GM13976 (cell line): ENCODE measurements at regions not wholly inside any gene's neighbourhood (a gene's known extent, or its start where the extent isn't known, plus 50 kb on each side); places are given as distances from the start of the nearest gene placed in this dataset.

Experiments used
- DNase-seq: peaks from one replicate; pipeline ENCODE4 v3.0.0; 2012; ENCODE audit warnings: low spot score
- in situ Hi-C: fragments of 300-500 bp; cut with MboI; formaldehyde crosslinking; loops from one replicate; pipeline ENCODE4 v1.12.0; 2022; ENCODE audit warnings: low sequenced_read_pairs, mixed read lengths, inconsistent platforms; ENCODE audit not compliant: unreplicated experiment
- TF ChIP-seq, protein P1 (sequence below): IDR thresholded peaks from 2 replicates; pipeline ENCODE4 v1.5.1; 2012; ENCODE audit warnings: borderline replicate concordance, mild to moderate bottlenecking; ENCODE audit not compliant: insufficient read depth; ENCODE audit errors: extremely low read depth, missing control alignments, control extremely low read depth

DNA sequence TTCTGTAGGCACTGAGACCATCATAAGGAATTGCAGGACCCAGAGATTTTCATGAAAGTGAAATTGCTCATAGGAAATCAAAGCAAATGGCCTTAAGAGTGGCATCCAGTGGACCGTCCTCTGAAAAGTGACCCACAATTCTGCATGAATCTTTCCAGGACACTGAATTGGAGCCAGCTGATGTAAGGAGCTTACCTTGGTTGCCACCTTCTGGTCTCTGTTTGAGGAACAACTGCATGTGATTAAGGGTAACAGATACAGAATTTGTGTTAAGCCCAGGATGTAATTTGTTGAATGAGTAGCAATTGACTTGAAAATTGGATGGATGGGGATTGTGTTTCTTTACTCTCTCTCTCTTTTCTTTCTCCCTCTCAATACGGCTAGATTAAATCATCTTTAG is 49.9 kb upstream of the GAS1 start:
- TF ChIP-seq, protein P1, sequence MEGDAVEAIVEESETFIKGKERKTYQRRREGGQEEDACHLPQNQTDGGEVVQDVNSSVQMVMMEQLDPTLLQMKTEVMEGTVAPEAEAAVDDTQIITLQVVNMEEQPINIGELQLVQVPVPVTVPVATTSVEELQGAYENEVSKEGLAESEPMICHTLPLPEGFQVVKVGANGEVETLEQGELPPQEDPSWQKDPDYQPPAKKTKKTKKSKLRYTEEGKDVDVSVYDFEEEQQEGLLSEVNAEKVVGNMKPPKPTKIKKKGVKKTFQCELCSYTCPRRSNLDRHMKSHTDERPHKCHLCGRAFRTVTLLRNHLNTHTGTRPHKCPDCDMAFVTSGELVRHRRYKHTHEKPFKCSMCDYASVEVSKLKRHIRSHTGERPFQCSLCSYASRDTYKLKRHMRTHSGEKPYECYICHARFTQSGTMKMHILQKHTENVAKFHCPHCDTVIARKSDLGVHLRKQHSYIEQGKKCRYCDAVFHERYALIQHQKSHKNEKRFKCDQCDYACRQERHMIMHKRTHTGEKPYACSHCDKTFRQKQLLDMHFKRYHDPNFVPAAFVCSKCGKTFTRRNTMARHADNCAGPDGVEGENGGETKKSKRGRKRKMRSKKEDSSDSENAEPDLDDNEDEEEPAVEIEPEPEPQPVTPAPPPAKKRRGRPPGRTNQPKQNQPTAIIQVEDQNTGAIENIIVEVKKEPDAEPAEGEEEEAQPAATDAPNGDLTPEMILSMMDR, result no peak
- in situ Hi-C loops, result no loop called here
- no peak for DNase-seq

DNA sequence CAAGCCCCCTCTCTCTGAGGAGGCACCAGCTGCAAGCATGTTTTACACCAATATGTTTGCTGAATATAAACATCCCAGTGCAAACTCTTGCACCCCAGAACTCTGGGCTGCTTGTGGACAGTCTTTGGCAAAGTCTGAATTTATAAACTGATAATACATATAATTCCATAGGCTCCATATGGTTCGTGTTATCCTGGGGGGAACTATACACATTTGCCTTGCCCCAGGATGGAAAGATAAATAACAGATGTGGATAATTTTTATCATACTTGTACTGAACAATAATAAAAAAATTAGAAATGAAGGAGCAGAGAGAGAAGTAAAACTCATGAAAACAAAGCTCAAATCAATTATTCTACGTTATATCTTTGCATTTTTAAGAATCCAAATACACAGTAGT is 50.6 kb upstream of the GAS1 start:
- no peak for DNase-seq

DNA sequence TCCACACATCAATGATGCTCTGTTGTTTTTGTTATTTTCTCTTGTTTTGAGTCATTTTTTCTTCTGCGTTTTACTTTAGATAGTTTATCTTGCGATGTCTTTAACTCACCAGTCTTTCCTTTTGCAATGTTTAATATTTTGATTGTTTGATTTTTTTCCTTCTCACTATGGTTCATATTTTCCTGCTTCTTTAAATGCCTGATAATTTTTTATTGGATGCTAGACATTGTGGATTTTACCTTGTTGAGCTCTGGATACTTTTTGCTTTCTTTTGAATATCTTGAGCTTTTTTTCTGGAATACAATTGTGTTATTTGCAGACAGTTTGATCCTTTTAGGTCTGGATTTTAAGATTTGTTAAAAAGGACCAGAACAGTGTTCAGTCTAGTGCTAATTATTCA is 55.2 kb upstream of the GAS1 start:
- no peak for DNase-seq
- in situ Hi-C loops, result no loop called here
- TF ChIP-seq, protein P1, result no peak

More for the DNA sequence above, 50.6 kb upstream of the GAS1 start:
- TF ChIP-seq, protein P1, result no peak
- in situ Hi-C loops, result no loop called here

DNA sequence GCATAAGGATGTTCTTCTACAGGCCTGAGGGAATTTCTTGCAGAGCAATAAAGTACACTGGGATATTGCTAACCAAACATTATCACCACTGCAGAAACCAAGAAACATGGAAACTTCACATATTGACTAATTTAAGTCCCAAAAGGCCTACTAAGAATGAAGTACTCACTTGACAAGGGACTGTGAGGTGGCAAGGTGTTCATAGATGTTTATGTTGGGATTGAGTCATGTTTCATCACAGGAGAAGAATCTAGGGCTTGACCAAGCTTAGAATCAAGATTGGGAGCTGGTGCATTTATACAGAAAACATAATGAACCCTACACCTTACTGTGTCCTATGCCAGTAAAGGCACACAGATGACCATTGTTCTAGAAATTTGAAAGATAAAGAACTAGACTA is 56.7 kb upstream of the GAS1 start:
- TF ChIP-seq, protein P1, result no peak
- in situ Hi-C loops, result no loop called here
- no peak for DNase-seq

DNA sequence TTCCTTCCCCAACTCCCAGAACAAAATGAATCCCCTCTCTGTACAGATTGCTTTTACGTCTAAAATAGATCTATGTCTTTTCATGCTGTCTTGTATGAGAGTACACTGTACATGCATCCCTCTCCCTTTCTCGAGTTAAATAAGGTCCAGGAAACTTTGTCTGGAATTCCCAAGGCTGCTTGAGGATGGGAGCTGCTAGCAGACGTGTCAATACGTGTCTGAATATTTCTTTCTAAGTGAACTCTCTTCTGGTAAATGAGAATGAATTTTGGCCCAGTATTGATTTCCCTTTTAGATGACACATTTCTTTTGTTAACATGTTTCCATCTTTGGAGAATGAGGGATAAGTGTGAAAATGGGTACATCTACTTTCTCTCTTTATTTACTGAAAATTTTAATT is 59.6 kb upstream of the GAS1 start:
- TF ChIP-seq, protein P1, result no peak
- in situ Hi-C loops, result no loop called here
- no peak for DNase-seq

DNA sequence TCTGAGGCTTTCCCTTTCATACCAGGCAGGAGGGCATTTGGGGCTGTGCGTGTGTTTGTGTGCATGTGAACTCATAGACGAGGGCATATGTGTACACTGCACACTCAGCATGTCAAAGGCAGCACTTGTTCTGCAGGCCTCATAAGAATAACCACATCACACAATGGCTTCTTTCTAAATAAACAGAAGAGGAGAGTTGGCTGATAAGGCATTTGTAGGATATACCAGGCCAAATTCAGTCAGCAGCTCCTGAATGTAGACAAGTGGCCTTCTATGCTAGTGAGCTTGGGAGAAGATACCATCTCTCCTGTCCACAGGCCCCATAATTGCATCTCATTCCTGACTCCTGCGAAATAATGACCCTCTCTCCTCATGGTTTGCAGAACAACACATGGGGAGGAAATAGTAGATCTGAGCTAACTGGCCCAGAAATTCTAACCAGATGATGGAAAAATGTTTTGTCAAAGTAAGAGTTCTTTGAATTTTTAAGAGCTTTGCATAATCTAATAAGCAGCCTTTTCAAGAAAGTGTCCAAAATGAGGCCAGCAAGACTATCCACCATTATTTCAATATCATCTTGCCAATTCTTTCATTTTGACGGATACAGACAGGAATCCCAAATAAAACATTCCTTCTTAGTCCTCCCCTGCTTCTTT is 60.5 kb upstream of the GAS1 start:
- TF ChIP-seq, protein P1, result no peak
- DNase-seq, result no peak
- in situ Hi-C loops, result no loop called here
